NCI-H1694 (cell line): ENCODE measurements at regions not wholly inside any gene's neighbourhood (a gene's known extent, or its start where the extent isn't known, plus 50 kb on each side); places are given as distances from the start of the nearest gene placed in this dataset.

Experiments used
- DNase-seq: peaks from one replicate; lab custom pipeline; 2025; lab: John Stamatoyannopoulos, UW

DNA sequence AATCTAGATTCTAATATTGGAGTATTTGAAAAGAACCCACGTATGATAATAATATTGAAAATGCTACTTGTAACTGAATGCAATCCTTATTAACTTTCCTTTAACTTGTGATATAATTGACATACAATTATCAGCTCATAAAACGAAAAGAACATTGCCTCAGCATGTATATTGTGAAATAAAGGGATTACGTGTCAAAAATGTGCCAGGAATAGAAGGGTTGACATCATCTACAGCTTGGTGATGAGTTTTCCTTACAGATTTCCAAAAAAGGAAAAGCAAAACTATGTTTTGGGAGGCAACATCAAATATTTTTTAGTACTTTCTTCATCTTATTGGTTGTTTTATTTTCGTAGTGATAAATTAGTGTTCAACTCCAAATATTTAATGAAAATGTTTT, 266.0 kb upstream of the PTGER4 start:
- DNase-seq, result no peak

DNA sequence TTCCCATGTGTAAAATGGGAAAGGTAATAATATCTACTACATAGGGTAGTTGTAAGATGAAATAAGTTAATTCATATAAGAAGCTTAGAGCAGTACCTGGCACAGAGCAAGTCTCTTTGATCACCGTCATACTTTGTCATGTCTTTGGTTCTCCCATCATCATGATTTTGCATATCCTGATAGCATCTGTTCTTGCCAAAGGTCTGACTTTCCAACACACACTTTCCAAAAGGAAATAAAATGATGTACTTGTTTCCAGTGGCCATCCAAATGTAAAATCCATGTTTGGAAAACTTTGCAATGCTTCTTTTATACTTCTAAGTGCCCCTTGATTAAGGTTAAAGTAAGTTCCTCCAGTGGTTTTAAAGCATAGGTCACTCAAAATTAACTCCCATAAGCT, 266.9 kb upstream of the PTGER4 start:
- no peak for DNase-seq

DNA sequence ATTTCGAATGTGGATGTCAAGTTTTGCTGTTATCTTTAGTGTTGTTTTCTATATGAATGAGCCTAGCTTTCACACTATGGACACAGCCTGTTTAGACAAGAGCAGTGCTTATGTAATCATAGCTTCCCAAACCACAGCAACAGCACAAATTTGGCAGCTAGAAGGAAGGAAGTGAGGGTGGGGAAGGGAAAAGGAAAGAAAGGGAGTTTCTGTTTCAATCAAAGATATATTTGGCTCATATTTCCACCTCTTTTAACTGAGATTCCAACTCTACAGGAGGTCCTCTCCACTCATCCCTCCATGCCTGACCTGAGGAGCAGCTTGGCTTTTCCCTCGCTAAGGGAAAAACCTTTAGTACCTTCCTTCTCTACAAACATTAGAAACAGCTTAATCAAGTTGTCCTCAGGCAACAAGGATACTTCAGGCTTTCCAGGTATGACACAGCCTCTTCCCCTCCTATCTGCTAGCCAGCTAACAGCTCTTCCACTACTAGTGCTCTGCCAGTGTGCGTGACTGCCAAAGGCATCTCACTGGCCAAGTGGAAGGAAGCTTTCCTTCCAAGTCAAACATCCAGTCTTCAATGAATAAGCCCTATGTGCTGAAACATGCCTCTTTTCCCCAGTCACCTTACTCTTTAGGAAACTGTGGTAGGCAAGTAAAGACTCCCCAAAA, 268.6 kb upstream of the PTGER4 start:
- DNase-seq, result no peak

DNA sequence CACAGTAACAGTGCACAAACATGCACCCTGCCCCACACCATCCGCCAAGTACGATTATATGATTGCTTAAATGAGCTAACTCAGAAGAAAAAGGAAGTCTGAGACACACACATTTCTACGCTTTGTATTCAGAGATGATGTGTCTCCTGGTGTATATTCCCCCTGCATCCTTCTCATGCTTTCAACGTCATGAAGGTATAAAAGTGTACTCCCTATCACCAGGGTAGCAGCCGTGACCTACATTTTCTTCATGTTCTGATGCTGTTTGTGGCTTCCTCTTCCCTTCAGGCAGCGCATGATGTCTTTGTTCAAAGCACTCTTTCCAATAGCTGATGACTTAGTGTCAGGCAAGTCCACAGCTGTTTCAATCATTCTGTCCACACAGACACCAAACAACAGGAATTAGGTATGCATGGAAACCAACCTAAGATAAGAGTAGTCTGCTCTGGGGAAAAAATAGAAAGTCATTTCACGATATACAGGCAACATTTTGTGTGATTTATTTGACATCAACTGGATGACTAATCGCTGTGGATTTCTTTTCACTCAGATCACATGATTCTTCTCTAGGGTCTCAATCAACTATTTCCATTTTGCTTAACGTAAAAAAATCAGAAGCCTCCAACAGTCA, 269.4 kb upstream of the PTGER4 start:
- DNase-seq, result no peak

DNA sequence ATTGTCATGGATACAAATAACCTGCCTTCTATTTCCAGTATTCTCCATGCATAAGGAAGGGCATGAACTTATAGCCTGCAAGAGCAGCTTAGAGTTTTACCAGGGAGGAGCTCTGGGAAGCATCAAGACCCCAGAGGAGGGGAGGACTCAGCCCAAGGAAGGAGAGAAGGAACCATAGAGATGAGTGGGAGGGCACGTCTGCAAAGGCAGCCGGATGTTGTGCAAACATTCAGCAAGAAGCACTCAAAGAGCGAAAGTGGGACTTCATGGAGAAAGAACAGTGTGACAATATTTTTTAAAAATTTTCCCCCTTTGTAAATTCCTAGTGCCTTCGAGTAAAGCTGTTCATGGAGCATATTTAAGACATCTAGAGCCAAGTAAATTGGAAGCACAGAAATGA, 270.1 kb upstream of the PTGER4 start:
- no peak for DNase-seq

DNA sequence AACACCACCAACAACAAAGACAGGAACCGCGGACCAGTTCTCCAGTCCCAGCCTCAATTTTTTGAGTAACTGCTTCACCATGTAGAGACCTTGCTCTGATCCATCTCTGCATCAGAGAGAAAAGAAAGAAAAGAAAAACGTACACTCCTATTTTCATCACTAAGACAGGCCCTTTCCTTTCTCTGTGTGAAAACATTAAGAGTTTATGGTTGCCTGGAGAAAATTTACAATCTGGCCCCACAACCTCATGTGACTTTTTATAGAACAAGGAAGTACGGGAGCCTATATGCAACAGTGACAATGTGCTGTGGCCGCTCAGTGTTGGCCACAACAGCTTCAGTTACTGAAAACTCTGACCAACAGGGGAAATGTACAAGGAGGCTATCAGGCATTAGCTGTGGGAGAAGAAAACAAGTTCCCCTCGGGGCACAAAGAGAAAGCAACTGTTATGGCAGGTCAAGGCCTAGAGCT, 272.9 kb upstream of the PTGER4 start:
- no peak for DNase-seq

DNA sequence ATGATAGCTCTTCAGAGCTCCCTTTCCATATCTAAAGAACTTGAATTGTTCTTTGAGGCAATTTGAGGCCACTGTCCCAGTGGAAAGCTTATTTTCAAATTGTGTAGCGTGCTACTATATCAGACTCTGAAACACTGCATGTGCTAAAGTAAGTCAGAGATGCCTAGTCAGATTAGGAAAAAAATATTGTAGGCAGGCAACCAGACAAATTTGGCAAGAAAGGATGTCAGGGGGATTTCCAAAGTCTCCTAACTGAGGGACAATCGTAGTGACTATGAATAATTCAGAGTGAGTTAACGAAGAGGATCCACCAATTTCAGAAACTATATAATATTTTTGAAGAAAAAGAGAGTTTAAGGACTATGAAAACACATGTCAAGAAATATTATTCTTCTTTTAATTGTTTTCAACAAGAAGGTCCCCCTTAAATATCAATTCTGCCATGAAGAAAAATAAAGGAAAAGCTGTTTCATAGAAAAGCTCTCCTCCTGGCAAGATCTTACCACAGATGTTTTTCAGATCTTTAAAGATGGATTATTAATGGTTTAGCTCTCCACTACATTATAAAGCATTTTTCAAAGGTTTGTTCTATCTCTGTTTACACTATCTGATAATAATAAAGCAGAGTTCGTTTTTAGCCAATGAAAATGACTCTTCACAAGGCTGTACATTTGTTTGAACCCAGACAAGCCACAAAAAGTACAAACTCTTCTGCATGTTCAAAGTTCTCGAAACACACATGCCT, 273.5 kb upstream of the PTGER4 start:
- no peak for DNase-seq

DNA sequence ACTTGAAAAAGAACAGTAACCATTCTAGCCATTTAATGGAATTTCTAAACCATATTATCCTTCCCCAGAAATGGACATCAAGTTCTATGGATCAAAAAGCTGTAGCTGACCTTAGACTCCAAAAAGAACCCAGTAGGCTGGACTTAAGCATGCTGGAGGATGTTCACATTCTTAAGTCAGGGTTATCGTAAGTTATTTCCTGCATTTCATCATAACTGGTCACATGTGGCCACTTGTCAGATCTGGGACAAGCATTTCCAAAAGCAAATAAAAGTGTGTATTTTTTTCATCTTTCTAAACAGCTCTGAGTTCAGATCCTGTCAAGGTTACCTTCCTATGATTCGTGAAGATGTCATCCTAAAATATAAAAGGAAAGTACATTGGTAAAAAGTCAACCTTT, 274.5 kb upstream of the PTGER4 start:
- DNase-seq, result no peak

DNA sequence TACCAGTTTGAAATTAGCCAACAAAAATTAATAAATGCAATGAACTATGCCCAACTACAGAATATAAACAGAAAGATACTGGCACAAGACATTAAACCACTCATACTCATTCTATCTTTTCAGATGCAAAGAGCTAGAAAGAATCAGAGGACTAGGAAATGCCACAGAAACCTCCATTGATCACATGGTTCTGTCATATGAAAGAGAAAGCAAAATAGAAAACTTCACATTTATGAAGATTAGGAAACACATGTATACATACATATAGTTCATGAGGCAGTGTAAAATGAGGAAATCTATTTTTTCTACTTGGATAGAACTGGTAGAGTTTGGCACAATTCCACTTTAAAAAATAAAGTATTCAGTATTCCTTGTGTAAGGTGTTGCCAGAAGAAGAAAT, 275.1 kb upstream of the PTGER4 start:
- no peak for DNase-seq

DNA sequence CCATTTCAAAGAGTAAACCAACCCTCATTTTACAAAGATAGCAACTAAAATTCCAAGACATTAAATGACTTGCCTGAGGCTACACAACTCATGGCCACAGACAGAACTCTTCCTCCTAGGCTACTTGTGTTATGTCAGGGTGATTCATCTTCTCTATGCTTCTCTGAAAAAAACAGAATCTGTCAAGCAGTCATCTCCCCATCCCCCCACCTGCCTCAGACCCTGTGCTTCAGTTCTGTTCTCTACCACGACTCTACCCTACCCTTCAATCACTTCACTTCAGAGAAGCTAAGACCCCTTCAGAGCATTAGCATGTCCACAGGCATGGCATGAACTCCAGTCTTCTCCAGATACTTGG, 277.7 kb upstream of the PTGER4 start:
- no peak for DNase-seq

DNA sequence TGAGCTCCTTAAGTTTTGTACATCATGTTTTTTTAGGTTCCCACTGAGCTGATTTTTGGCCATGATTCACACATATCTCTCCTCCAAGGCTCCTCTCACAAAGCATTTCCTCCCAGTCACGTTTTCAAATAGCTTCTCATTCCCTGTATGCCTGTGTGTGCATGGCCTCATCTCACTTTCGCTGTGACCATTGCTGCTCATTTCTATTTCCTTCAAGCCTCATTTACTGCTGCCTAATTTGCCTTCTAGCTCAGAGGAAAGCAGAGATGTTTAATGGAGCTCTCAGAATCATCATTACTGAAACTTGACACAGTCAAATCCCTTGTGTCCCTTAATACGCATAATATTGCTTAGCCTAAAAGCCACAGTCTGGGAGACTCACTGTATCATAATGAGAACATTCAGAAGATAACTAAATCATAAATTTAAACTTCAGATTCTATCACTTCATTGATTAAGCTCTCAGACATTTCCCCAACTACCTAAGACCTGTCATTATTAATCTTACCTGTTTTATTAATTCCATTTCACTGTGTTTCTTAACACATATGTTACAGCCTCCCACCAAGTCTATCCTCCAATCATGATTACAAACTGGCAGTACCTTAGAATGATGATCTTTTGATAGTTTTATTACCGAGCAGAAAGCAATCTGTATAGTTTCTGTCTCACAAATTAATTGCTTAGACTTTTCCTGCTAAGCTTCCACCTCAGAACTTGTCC, 278.3 kb upstream of the PTGER4 start:
- DNase-seq, result no peak

DNA sequence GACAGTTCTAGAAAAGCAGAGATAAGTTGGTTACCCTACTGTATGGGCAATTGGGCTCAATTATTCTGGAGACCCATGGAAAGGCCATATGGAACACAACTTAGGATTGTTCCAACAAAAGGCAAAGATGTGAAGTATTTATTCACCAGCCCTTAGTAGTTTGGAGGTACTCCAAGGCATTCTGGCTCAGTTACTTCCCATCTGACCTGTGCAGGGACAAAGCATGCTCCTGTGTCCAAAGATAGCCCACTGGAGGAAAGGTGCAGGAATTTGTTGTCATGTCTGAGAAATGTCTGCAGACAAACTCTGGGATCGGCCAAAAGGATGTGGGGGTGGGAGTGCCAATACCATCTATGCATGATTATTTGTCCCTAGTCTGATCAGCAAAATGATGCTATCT, 279.5 kb upstream of the PTGER4 start:
- no peak for DNase-seq

DNA sequence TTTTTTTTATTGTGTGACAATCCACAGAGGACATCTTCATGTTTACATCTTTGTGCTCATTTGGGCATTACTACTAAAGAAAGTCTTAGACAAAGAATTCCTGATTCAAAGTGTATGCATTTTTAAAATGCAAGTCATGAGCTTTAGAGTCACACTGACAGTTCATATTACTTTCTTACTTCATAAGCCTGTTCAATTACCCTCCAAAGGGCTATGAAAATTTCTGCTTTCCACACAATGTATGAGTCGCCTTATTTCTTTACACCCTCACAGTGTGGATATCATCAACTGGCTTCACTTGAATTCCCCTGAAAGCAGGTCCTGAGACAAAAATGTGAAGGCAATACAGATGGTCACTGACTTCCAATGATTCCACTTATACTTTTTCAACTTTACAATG, 280.4 kb upstream of the PTGER4 start:
- no peak for DNase-seq

DNA sequence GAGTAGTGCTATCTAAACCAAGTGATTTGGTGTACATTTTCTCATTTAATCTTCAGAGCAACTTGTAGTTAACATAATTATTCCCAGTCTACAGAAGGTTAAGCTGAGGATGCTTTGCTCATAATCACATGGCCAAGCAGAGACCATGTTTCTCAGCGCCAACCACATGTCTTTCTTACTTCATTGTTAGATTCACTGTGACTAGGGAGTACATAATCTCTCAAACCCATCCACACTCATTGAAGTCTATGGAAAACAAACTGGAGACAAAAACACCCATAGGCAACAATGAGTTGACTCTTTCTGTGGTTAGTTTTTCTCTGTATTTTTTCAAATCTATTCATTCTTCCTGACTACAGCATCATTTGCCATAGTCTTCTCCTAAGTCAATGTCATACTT, 281.7 kb upstream of the PTGER4 start:
- DNase-seq, result no peak

DNA sequence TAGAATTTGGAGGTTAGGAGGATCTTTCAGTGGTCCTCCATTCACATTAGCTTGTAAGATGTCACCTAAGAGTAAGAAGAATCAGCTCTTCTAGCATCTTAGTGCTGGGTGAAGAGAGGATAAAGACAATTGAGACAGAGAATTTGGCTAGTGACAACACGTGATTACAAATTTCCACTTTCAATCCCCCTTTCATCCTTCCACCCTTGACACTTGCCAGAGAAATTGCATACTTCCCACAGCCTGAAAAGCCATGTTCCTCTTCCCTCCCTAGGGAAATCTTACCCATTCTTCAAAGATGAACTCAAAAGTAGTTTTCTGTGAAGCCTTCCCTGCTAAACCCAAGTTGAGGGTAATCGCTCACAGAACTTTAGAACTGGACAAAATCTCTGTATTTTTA, 282.6 kb upstream of the PTGER4 start:
- DNase-seq, result no peak

DNA sequence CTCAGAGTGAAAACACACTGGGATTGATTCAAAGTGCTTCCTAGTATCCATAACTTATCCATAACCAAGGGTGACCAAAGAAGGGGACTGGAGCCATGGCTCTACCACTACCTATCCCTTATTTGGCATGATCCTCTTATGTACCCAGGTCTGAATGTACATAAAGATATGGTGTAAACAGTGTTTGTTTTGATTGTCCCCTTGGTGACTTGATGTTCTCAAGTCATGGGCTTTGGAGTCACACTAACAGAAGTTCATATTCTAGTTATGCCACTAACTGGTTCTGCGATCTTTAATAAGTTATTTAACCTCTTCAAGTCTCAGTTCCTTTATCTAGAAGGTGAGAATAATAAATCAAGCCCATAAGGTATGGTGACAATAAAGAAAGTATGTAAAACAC, 283.4 kb upstream of the PTGER4 start:
- no peak for DNase-seq

DNA sequence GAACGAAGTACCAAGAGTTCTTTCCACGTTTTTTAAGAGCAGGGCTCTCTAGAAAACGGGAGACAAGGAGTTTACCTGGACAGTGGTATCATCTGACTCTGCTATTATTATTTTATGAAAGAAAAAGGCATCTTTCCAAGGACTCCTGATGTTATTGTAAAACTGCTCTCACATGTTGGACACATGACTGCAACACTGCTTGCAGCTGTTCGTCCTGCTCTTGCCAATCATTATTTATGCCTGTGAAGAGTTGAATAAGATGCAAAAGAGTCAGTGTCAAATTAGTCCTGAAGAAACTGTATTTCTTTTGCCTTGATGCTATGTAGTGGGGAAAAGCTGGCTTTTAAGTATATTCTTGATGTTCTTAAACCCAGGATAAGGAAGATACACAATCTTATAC, 284.5 kb upstream of the PTGER4 start:
- DNase-seq, result no peak

DNA sequence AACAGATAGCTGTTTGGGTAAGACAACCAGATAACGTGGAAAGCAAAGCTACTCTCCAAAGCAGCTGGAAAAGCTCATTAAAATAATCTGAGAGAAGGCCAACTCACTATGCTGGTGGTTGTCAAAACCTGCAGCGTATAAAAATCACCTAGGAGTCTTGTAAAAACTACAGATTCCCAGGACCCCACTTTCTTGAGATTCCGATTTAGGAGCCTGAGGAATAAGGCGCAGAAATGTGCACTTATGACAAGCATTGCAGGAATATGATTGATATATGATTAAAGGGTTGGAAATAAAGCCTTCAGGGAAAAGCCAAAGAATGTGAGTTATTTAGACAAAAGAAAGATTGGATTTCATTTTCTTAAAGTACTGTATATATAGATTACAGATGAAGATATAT, 285.0 kb upstream of the PTGER4 start:
- DNase-seq, result no peak

DNA sequence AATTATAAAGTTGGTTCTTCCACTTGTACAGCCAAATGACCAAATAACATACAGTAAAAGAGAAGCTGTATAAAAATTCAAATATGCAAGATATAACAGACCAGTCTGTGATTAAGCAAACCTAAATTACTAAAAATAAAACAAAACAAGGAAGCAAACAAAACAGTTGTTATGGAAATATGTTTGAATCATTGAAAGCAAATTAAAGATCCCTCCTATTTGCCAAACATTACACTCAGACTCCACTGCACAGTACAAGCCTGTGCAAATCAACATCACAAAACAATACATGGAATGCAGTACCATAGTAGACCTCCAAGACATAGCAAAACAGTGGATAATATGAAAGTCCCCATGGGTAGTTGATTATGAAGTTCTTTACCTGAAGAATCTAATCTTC, 288.1 kb upstream of the PTGER4 start:
- no peak for DNase-seq

DNA sequence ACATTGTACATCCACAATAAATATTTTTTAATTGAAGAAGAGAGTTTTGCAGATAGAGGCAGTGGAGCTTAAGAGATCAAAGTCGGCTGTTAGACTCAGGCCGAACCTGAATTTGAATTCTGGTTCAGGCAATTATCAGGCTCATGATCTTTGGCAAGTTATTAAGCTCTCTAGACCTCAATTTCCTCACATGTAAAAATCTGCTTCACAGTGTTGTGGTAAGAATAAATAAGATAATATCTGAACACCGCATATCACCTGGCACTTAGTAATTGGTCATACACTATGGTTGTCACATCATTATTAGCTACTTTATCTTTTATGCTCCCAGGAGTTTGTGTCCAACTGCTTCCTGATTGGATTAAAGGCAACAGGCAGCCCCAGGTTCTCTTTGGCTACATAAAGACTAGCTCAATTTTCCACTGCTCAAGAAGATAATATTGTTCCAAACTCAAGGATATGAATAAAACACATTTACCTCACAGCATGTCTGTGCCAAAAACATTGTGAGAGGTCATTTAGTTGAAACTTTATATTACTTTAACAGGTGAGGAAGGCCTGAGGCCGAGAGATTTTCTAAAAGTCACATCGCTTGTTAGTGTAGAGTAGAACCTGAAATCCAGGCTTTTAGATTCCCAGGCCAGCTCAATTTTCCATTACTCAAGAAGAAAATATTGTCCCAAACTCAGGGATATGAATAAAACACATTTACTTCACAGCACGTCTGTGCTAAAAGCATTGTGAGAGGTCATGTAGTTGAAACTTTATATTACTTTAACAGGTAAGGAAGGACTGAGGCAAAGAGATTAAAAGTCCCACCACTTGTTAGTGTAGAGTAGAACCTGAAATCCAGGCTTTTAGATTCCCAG, 289.2 kb upstream of the PTGER4 start:
- no peak for DNase-seq

DNA sequence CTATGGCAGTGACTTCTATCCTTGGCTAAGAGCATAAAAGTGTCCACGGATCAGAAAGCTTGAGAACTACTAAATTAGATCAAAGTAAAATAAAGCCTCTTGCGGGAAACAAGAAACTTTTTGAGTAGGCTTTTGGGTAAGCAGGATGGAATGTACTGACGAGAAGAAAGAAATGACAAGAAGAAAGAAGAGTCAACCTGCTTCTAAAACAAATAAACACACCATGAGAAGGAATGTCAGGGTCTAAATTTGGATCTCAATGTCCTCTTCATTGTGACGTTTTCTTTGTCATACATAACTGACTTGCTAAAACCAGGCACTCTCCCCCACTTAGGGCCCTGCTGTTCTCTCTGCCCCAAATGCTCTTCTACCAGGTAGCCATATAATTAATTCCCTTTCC, 290.1 kb upstream of the PTGER4 start:
- DNase-seq, result no peak

DNA sequence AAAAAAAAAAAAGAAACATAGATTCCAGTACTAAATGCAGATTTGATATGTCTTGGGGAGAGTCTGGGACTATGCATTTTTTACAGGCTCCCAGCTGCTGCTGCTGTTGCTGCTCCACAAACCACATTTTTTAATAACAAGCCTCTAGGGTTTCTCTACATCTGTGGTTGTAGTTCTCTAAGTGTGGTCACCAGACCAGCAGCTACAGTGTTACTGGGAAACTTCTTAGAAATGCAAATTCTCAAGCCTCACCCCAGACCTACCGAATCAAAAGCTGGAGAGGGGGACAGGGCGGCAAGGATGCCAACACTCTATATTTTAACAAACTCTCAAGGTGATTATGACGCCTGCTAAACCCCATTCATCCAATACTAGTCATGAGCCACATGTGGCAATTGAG, 293.4 kb upstream of the PTGER4 start:
- no peak for DNase-seq
